Trophoblast cell (in vitro differentiated cells and primary cell): ENCODE measurements at regions not wholly inside any gene's neighbourhood (a gene's known extent, or its start where the extent isn't known, plus 50 kb on each side); places are given as distances from the start of the nearest gene placed in this dataset.
A peak's percentile ranks its signal among the peaks of the same experiment; 100 is the strongest.

ENCODE experiments used
- DNase-seq, 2 donors: peaks; one replicate each; pipeline ENCODE4 v3.0.0-alpha.2; 2016
- H2AFZ ChIP-seq: 2 replicates; pipeline ENCODE4 v1.6.1; 2013; ENCODE audit warnings: low read length, moderate library complexity, mild to moderate bottlenecking; ENCODE audit not compliant: insufficient read depth, poor library complexity
- H2AK5ac ChIP-seq: 2 replicates; pipeline ENCODE4 v1.6.1; 2013; ENCODE audit warnings: mild to moderate bottlenecking, low read length
- H2BK120ac ChIP-seq: 2 replicates; pipeline ENCODE4 v1.6.1; 2013; ENCODE audit warnings: low read length, mild to moderate bottlenecking, moderate library complexity; ENCODE audit not compliant: insufficient read depth, poor library complexity
- H2BK12ac ChIP-seq: 2 replicates; pipeline ENCODE4 v1.6.1; 2013; ENCODE audit warnings: mild to moderate bottlenecking, low read length, moderate library complexity
- H2BK5ac ChIP-seq: 2 replicates; pipeline ENCODE4 v1.6.1; 2013; ENCODE audit warnings: low read length, low read depth, moderate library complexity, mild to moderate bottlenecking; ENCODE audit not compliant: poor library complexity
- H3K14ac ChIP-seq: 2 replicates; pipeline ENCODE4 v1.6.1; 2013; ENCODE audit warnings: mild to moderate bottlenecking, low read length
- H3K18ac ChIP-seq: 2 replicates; pipeline ENCODE4 v1.6.1; 2013; ENCODE audit warnings: mild to moderate bottlenecking, low read length
- H3K23ac ChIP-seq: 2 replicates; pipeline ENCODE4 v1.6.1; 2013; ENCODE audit warnings: low read length
- H3K27ac ChIP-seq: 2 replicates; pipeline ENCODE4 v1.5.1; 2013; ENCODE audit warnings: low read depth, mild to moderate bottlenecking, inconsistent platforms, low read length, moderate library complexity
- H3K27me3 ChIP-seq: 2 replicates; pipeline ENCODE4 v1.6.1; 2013; ENCODE audit warnings: inconsistent platforms, mild to moderate bottlenecking, low read length, moderate library complexity; ENCODE audit not compliant: insufficient read depth
- H3K36me3 ChIP-seq, 2 experiments: 1 replicate in 1 of 2; 2 replicates in 1 of 2; pipeline ENCODE4 v1.6.1; 2013; ENCODE audit warnings: low read length in 2 of 2, mild to moderate bottlenecking in 2 of 2, moderate library complexity in 1 of 2; ENCODE audit not compliant: insufficient read depth in 2 of 2, control insufficient read depth in 1 of 2
- H3K4ac ChIP-seq: 2 replicates; pipeline ENCODE4 v1.6.1; 2013; ENCODE audit warnings: low read depth, mild to moderate bottlenecking, low read length, moderate library complexity
- H3K4me1 ChIP-seq, 2 experiments: 1 replicate in 1 of 2; 2 replicates in 1 of 2; pipeline ENCODE4 v1.6.1; 2013; ENCODE audit warnings: low read length in 2 of 2, mild to moderate bottlenecking in 2 of 2, moderate library complexity in 1 of 2; ENCODE audit not compliant: insufficient read depth in 2 of 2, control insufficient read depth in 1 of 2
- H3K4me2 ChIP-seq: 2 replicates; pipeline ENCODE4 v1.6.1; 2013; ENCODE audit warnings: inconsistent platforms, mild to moderate bottlenecking, low read length, moderate library complexity
- H3K4me3 ChIP-seq: 2 replicates; pipeline ENCODE4 v1.5.1; 2013; ENCODE audit warnings: mild to moderate bottlenecking, low read depth, low read length, inconsistent platforms
- H3K79me1 ChIP-seq: one replicate; pipeline ENCODE4 v1.6.1; 2013; ENCODE audit warnings: low read length
- H3K79me2 ChIP-seq: 2 replicates; pipeline ENCODE4 v1.6.1; 2013; ENCODE audit warnings: low read length, mild to moderate bottlenecking; ENCODE audit not compliant: control insufficient read depth, insufficient read depth, poor library complexity
- H3K9ac ChIP-seq: 2 replicates; pipeline ENCODE4 v1.6.1; 2013; ENCODE audit warnings: mild to moderate bottlenecking, low read length
- H3K9me3 ChIP-seq: 2 replicates; pipeline ENCODE4 v1.6.1; 2013; ENCODE audit warnings: low read depth, mild to moderate bottlenecking, control low read depth, inconsistent platforms, low read length; ENCODE audit not compliant: insufficient read depth
- H4K12ac ChIP-seq: 2 replicates; pipeline ENCODE4 v1.6.1; 2013; ENCODE audit warnings: low read depth, mild to moderate bottlenecking, low read length, moderate library complexity
- H4K8ac ChIP-seq: 2 replicates; pipeline ENCODE4 v1.6.1; 2013; ENCODE audit warnings: low read depth, mild to moderate bottlenecking, low read length, moderate library complexity
- H4K91ac ChIP-seq: one replicate; pipeline ENCODE4 v1.6.1; 2013; ENCODE audit warnings: low read depth, mild to moderate bottlenecking, low read length, moderate library complexity
- WGBS: extraction: QIAGEN DNeasy Blood & Tissue Kit; methylation state at CpG from one replicate; pipeline ENCODE4 v1.1.7; 2013; ENCODE audit warnings: missing lambda C conversion rate; ENCODE audit not compliant: insufficient read length, insufficient coverage; ENCODE audit errors: extremely low coverage; 5-methylcytosine and 5-hydroxymethylcytosine counted together

DNA sequence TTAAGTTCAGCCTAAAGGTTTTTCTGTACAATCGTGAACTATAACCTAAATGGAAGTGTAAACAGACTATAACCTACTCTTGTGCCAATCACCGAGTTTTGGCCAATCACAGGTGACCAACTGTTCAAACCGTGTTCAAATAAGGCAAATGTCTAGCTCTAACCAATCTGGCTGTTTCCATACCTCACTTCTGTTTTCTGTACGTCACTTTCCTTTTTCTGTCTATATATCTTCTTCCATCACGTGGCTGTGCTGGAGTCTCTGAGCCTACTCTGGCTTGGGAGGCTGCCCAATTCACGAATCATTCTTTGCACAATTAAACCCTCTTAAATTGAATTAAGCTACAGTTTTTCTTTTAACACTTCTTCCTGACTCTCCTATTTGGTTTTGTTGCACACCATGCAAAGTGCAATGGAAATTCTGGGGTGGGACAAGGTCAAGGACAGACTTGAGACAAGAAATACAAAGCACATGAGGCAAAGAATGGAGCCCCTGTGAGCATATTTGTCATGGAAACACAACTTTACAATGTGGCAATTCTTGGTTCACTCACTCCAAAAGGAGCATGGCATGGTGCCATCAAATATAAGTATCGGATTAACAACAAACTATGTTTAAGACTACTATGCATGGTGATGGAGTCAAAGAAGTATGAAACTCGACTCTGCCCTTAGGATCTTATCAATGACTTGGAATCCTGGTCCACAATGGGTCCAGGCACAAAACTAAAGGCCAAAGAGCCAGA lies 115.7 kb upstream of the FAM9B start:
- Histone ChIP-seq H3K4me1 (peaks cover 0 to 2% of the 10 kb centered on the region in 2 experiments), H3K18ac (no peak overlapping the region), H3K36me3 (no peaks in the 10 kb centered on the region), H2BK120ac (no peak overlapping the region), H3K4me2 (no peak overlapping the region), H3K27ac (peak overlapping the region; percentile 34), H3K23ac (no peak overlapping the region), H4K91ac (peak overlapping the region; percentile 14), H3K4ac (no peak overlapping the region), H3K79me2 (no peaks in the 10 kb centered on the region), H2AFZ (no peak overlapping the region), H3K79me1 (no peaks in the 10 kb centered on the region), H3K14ac (no peak overlapping the region), H3K4me3 (no peak overlapping the region), H3K27me3 (no peaks in the 10 kb centered on the region), H4K8ac (no peak overlapping the region), H3K9ac (no peak overlapping the region), H3K9me3 (no peaks in the 10 kb centered on the region), H4K12ac (no peak overlapping the region), H2AK5ac (no peak overlapping the region), H2BK12ac (no peak overlapping the region), H2BK5ac (no peak overlapping the region)
- WGBS: no CpG with 5 or more reads among the region's 8 CpGs
- DNase-seq: peak in 1 of 2 donors; percentile 17

DNA sequence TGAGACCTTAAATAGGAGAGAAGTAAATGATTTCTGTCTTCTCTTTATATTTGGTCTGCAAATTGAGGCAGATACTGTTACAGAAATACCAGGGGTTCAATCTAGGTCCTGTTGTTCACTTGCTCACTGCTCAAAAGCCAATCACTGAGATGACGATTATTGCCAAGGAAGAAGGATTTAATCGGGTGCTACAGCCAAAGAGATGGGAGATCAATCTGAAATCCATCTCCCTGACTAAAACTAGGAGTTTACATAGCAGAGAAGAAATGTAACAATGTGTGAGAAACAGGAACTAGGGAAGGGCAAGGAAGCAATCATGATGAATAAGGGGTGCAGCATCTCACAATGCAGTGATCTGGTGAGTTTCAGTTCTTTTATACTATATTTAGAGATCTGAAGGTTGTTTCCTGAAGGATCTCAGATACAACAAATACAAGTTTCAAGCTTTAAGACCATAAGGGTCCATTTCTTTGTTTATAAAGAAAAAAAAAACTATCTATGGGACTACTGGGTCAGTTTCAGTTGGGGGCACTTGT lies 117.9 kb upstream of the FAM9B start:
- H3K4me2 ChIP-seq: no peak overlapping the region
- no CpG with 5 or more reads among the region's 2 CpGs for WGBS
- H2BK120ac ChIP-seq: no peak overlapping the region
- H3K4ac ChIP-seq: no peak overlapping the region
- H3K9ac ChIP-seq: no peak overlapping the region
- H2AFZ ChIP-seq: no peak overlapping the region
- no peak overlapping the region for H2BK12ac ChIP-seq
- H3K23ac ChIP-seq: no peak overlapping the region
- H3K79me1 ChIP-seq: no peaks in the 10 kb centered on the region
- H3K27me3 ChIP-seq: no peaks in the 10 kb centered on the region
- H4K91ac ChIP-seq: no peak overlapping the region
- DNase-seq: no peak
- H4K8ac ChIP-seq: no peak overlapping the region
- H3K4me1 ChIP-seq: peaks cover 0 to 2% of the 10 kb centered on the region in 2 experiments
- H3K14ac ChIP-seq: no peak overlapping the region
- no peak overlapping the region for H3K27ac ChIP-seq
- H3K4me3 ChIP-seq: no peak overlapping the region
- H3K79me2 ChIP-seq: no peaks in the 10 kb centered on the region
- H4K12ac ChIP-seq: no peak overlapping the region
- no peaks in the 10 kb centered on the region for H3K36me3 ChIP-seq
- no peaks in the 10 kb centered on the region for H3K9me3 ChIP-seq
- no peak overlapping the region for H2AK5ac ChIP-seq
- no peak overlapping the region for H3K18ac ChIP-seq
- H2BK5ac ChIP-seq: no peak overlapping the region

- no peak overlapping the region for H3K4ac ChIP-seq
- no peaks in the 10 kb centered on the region for H3K79me2 ChIP-seq
- H4K12ac ChIP-seq: no peak overlapping the region
- no peak overlapping the region for H4K8ac ChIP-seq
- DNase-seq: no peak
- no peak overlapping the region for H3K23ac ChIP-seq
- H3K4me2 ChIP-seq: no peak overlapping the region
- H2AFZ ChIP-seq: no peak overlapping the region
- no peaks in the 10 kb centered on the region for H3K27me3 ChIP-seq
- H2BK12ac ChIP-seq: no peak overlapping the region
- H3K14ac ChIP-seq: no peak overlapping the region
- no peaks in the 10 kb centered on the region for H3K36me3 ChIP-seq
- H3K18ac ChIP-seq: no peak overlapping the region
- no peaks in the 10 kb centered on the region for H3K79me1 ChIP-seq
- no peak overlapping the region for H3K9ac ChIP-seq
- no CpG with 5 or more reads among the region's 1 CpG for WGBS
- H3K27ac ChIP-seq: no peak overlapping the region
- H3K4me3 ChIP-seq: no peak overlapping the region
- H2BK120ac ChIP-seq: no peak overlapping the region
- H3K4me1 ChIP-seq: peaks cover 0 to 1% of the 10 kb centered on the region in 2 experiments
- no peaks in the 10 kb centered on the region for H3K9me3 ChIP-seq
- no peak overlapping the region for H2BK5ac ChIP-seq
- H2AK5ac ChIP-seq: no peak overlapping the region
- no peak overlapping the region for H4K91ac ChIP-seq
Measured at GRCh38 chrX:9153300-9153699, 119.4 kb upstream of the FAM9B start.

- Histone ChIP-seq H3K27ac (no peak overlapping the region), H3K36me3 (no peaks in the 10 kb centered on the region), H3K14ac (no peak overlapping the region), H4K91ac (no peak overlapping the region), H2BK120ac (no peak overlapping the region), H3K23ac (no peak overlapping the region), H4K12ac (no peak overlapping the region), H3K79me1 (no peaks in the 10 kb centered on the region), H3K9ac (no peak overlapping the region), H2BK5ac (no peak overlapping the region), H3K79me2 (no peaks in the 10 kb centered on the region), H3K9me3 (no peaks in the 10 kb centered on the region), H3K18ac (no peak overlapping the region), H3K4ac (no peak overlapping the region), H3K4me3 (no peak overlapping the region), H2AFZ (no peak overlapping the region), H3K4me1 (no peaks in the 10 kb centered on the region), H2AK5ac (no peak overlapping the region), H2BK12ac (no peak overlapping the region), H3K4me2 (no peak overlapping the region), H4K8ac (no peak overlapping the region), H3K27me3 (no peaks in the 10 kb centered on the region)
- no CpG with 5 or more reads among the region's 7 CpGs for WGBS
- no peak for DNase-seq
Measured at GRCh38 chrX:9158611-9159010, 124.7 kb upstream of the FAM9B start.
